HCT116 (cell line): ENCODE measurements at regions not wholly inside any gene's neighbourhood (a gene's known extent, or its start where the extent isn't known, plus 50 kb on each side); places are given as distances from the start of the nearest gene placed in this dataset.

Experiments used
- ATAC-seq: fragments of 200-7000 bp; cut with Tn5 transposase; 2 replicates; pipeline ENCODE4 v1.9.1; 2020; ENCODE audit warnings: mild to moderate bottlenecking, moderate library complexity
- BruUV-seq: library from RNA; stranded (reverse); fragments of 400-500 nt; replicated peaks from 2 replicates; lab custom pipeline; 2021; lab: Mats Ljungman, UMichigan
- CTCF ChIA-PET: fragments of 300-600 bp; sonication (Branson Sonifier 250); formaldehyde crosslinking; loops from one replicate; lab custom pipeline; 2021; ENCODE audit warnings: antibody characterized with exemption; lab: Charles Lee
- POLR2A ChIA-PET: fragments of 300-600, 350-600 bp; sonication (Branson Sonifier 250); formaldehyde crosslinking; loops from one replicate; lab custom pipeline; 2021; ENCODE audit warnings: antibody characterized with exemption; lab: Charles Lee
- RAD21 ChIA-PET, 2 experiments: fragments of 300-600 bp; sonication (Branson Sonifier 250); formaldehyde crosslinking; loops; one replicate each; lab custom pipeline; 2023; ENCODE audit warnings: low total read pairs in 2 of 2; ENCODE audit not compliant: uncharacterized antibody in 2 of 2, unreplicated experiment in 2 of 2, low non-redundant PET in 1 of 2; lab: Charles Lee
- DNase-seq: peaks from one replicate; pipeline ENCODE4 v3.0.0-alpha.2; 2010; ENCODE audit warnings: low read depth, low spot score
- H2AFZ ChIP-seq: fragments of 200-600 bp; shearing (Covaris generic), sonication (generic); 2 replicates; pipeline ENCODE4 v1.6.1; 2017; ENCODE audit warnings: low read depth, mixed run types, mixed read lengths, antibody characterized with exemption, low read length; ENCODE audit not compliant: poor library complexity, severe bottlenecking
- H3K27ac ChIP-seq: 2 replicates; pipeline ENCODE4 v1.5.1; 2012; ENCODE audit warnings: low read depth, low read length
- H3K27me3 ChIP-seq: fragments of 200-600 bp; sonication (generic); 2 replicates; pipeline ENCODE4 v1.6.1; 2016; ENCODE audit warnings: mixed run types, low read length, mixed read lengths; ENCODE audit not compliant: insufficient read depth
- H3K36me3 ChIP-seq, 2 experiments: fragments of 200-500 bp in 1 of 2; fragments of 200-600 bp in 1 of 2; sonication (Bioruptor generic) in 1 of 2; sonication (generic) in 1 of 2; 2 replicates each; pipeline versions ENCODE4 v1.5.1 to v1.6.1; 2014 to 2016; ENCODE audit warnings: low read length in 2 of 2, inconsistent platforms in 1 of 2, mixed read lengths in 1 of 2, mixed run types in 1 of 2; ENCODE audit not compliant: insufficient read depth in 2 of 2, control insufficient read depth in 1 of 2
- H3K4me1 ChIP-seq, 2 experiments: fragments of 200-600 bp in 1 of 2; sonication (generic) in 1 of 2; 2 replicates each; pipeline versions ENCODE4 v1.5.1 to v1.6.1; 2012 to 2017; ENCODE audit warnings: low read length in 2 of 2, inconsistent platforms in 1 of 2, mild to moderate bottlenecking in 1 of 2, mixed read lengths in 1 of 2, mixed run types in 1 of 2, moderate library complexity in 1 of 2; ENCODE audit not compliant: insufficient read depth in 2 of 2, control insufficient read depth in 1 of 2
- H3K4me2 ChIP-seq: fragments of 200-600 bp; sonication (generic); 2 replicates; pipeline ENCODE4 v1.6.1; 2017; ENCODE audit warnings: mixed run types, low read length, mixed read lengths
- H3K4me3 ChIP-seq, 2 experiments: fragments of 200-600 bp in 1 of 2; sonication (generic) in 1 of 2; replicated peaks in 1 of 2; 2 replicates each; pipeline ENCODE4 v1.5.1; 2011 to 2016; ENCODE audit warnings: low read length in 2 of 2, control low read depth in 1 of 2, low read depth in 1 of 2, mild to moderate bottlenecking in 1 of 2, mixed read lengths in 1 of 2, mixed run types in 1 of 2
- H3K79me2 ChIP-seq: fragments of 200-600 bp; sonication (generic); 2 replicates; pipeline ENCODE4 v1.6.1; 2017; ENCODE audit warnings: mild to moderate bottlenecking, mixed run types, low read length, moderate library complexity, mixed read lengths; ENCODE audit not compliant: insufficient read depth
- H3K9ac ChIP-seq: fragments of 200-600 bp; sonication (generic); 2 replicates; pipeline ENCODE4 v1.6.1; 2016; ENCODE audit warnings: low read length, mixed read lengths
- H3K9me2 ChIP-seq: fragments of 200-600 bp; sonication (generic), shearing (Covaris generic); 2 replicates; pipeline ENCODE4 v1.6.1; 2017; ENCODE audit warnings: mixed run types, mild to moderate bottlenecking, moderate library complexity; ENCODE audit not compliant: insufficient read depth
- H3K9me3 ChIP-seq, 2 experiments: fragments of 200-500 bp in 1 of 2; fragments of 200-600 bp in 1 of 2; sonication (Bioruptor generic) in 1 of 2; sonication (generic) in 1 of 2; 2 replicates each; pipeline ENCODE4 v1.6.1; 2014 to 2017; ENCODE audit warnings: low read length in 2 of 2, mixed read lengths in 2 of 2, inconsistent platforms in 1 of 2, low read depth in 1 of 2, mild to moderate bottlenecking in 1 of 2, mixed run types in 1 of 2, moderate library complexity in 1 of 2; ENCODE audit not compliant: control insufficient read depth in 1 of 2, insufficient read depth in 1 of 2
- H4K20me1 ChIP-seq: fragments of 200-600 bp; sonication (generic), shearing (Covaris generic); 2 replicates; pipeline ENCODE4 v1.6.1; 2017; ENCODE audit warnings: mixed run types, mild to moderate bottlenecking, moderate library complexity; ENCODE audit not compliant: insufficient read depth
- CBX3 ChIP-seq: IDR thresholded peaks from 2 replicates; pipeline ENCODE4 v1.6.1; 2012; ENCODE audit warnings: low read depth
- CTCF ChIP-seq, 3 experiments: fragments of 200-600 bp in 1 of 3; sonication (generic) in 1 of 3; IDR thresholded peaks in 2 of 3; conservative IDR thresholded peaks in 1 of 3; 2 replicates each; pipeline ENCODE4 v1.5.1; 2012 to 2017; ENCODE audit warnings: low read depth in 2 of 3, low read length in 2 of 3, antibody characterized with exemption in 1 of 3, borderline replicate concordance in 1 of 3, control low read depth in 1 of 3, mild to moderate bottlenecking in 1 of 3, mixed read lengths in 1 of 3, mixed run types in 1 of 3, moderate library complexity in 1 of 3; ENCODE audit not compliant: insufficient read depth in 1 of 3
- EZH2 ChIP-seq: fragments of 200-600 bp; sonication (generic); IDR thresholded peaks from 2 replicates; pipeline ENCODE4 v1.6.1; 2017; ENCODE audit warnings: antibody characterized with exemption, mixed run types
- FOSL1 ChIP-seq: IDR thresholded peaks from 2 replicates; pipeline ENCODE4 v1.6.1; 2012; ENCODE audit warnings: low read depth
- POLR2A ChIP-seq: IDR thresholded peaks from 2 replicates; pipeline ENCODE4 v1.7.0; 2011; ENCODE audit warnings: borderline replicate concordance; ENCODE audit not compliant: insufficient read depth, insufficient read length; ENCODE audit errors: extremely low read depth
- SIN3A ChIP-seq: IDR thresholded peaks from 2 replicates; pipeline ENCODE4 v1.6.1; 2012; ENCODE audit warnings: low read depth
- ZBTB33 ChIP-seq: IDR thresholded peaks from 2 replicates; pipeline ENCODE4 v1.6.1; 2011; ENCODE audit warnings: mild to moderate bottlenecking, low read length, moderate library complexity; ENCODE audit not compliant: insufficient replicate concordance; ENCODE audit errors: extremely low read depth
- ZFX ChIP-seq: fragments of 450-650 bp; IDR thresholded peaks from 2 replicates; pipeline ENCODE4 v1.6.1; 2017
- intact Hi-C: fragments of 100-400 bp; cut with micrococcal nuclease; formaldehyde crosslinking; loops from 2 replicates; pipeline ENCODE4 v1.10.0; 2022

- intact Hi-C loops = no loop called here
- POLR2A ChIA-PET = no interaction called here
- Histone ChIP-seq H3K9ac (no peak overlapping the region), H3K36me3 (no peaks in the 10 kb centered on the region), H3K9me2 (no peaks in the 10 kb centered on the region), H3K4me3 (no peak overlapping the region), H3K79me2 (no peaks in the 10 kb centered on the region), H2AFZ (no peak overlapping the region), H4K20me1 (no peaks in the 10 kb centered on the region), H3K4me2 (no peak overlapping the region), H3K27me3 (no peaks in the 10 kb centered on the region), H3K9me3 (no peaks in the 10 kb centered on the region), H3K4me1 (no peaks in the 10 kb centered on the region), H3K27ac (no peak overlapping the region)
- CTCF ChIA-PET = no interaction called here
- ATAC-seq = no peak
- RAD21 ChIA-PET = no interaction called here
- TF ChIP-seq POLR2A = no peak
- TF ChIP-seq EZH2 = no peak
- no peak for TF ChIP-seq SIN3A
- no peak for TF ChIP-seq FOSL1
- no peak for TF ChIP-seq ZFX
- no peak for TF ChIP-seq CTCF (IDR thresholded peaks at IDR 0.05 in 2 of 3, conservative IDR thresholded peaks at IDR 0.05 in 1 of 3; ENCODE audit: borderline replicate concordance in 1 of 3, insufficient read depth in 1 of 3, low read depth in 2 of 3, low read length in 2 of 3)
- no peak for TF ChIP-seq CBX3
- TF ChIP-seq ZBTB33 = no peak
- no peak for DNase-seq
- BruUV-seq = no TSS peak
Observed at GRCh38 chr11:96681019-96681716, 291.4 kb downstream of the JRKL start.
